Stimulated activated naive B cell treated with anti-CD40 and anti-IgM and Interleukin-4, amounts not matched to agents 10 μg/mL and 1 μg/mL and 100 μg/mL, for 72 hours (primary cell): ENCODE measurements at regions not wholly inside any gene's neighbourhood (a gene's known extent, or its start where the extent isn't known, plus 50 kb on each side); places are given as distances from the start of the nearest gene placed in this dataset.
"Not testable (repeated sequence)": the region's sequence is repeated elsewhere in the genome, so short reads cannot be mapped to it uniquely, and the experiment has no call there.

Experiments used
- ATAC-seq, 2 donors: fragments of 150-1000 bp; cut with Tn5 transposase; replicated peaks; 2 replicates each; pipeline ENCODE4 v1.10.0; 2021; ENCODE audit warnings: moderate library complexity in 1 of 2
- DNase-seq: peaks from one replicate; pipeline ENCODE4 v3.0.0; 2021
- H3K27ac Mint-ChIP-seq: one replicate; pipeline ENCODE4 v1.8.0; 2022; ENCODE audit warnings: mild to moderate bottlenecking, mixed read lengths
- H3K27me3 Mint-ChIP-seq, 2 donors: one replicate each; pipeline ENCODE4 v1.8.0; 2022; ENCODE audit warnings: mixed read lengths in 2 of 2
- H3K36me3 Mint-ChIP-seq, 2 donors: one replicate each; pipeline ENCODE4 v1.8.0; 2022; ENCODE audit warnings: mixed read lengths in 2 of 2, mild to moderate bottlenecking in 1 of 2
- H3K4me1 Mint-ChIP-seq, 2 donors: one replicate each; pipeline ENCODE4 v1.8.0; 2022; ENCODE audit warnings: mixed read lengths in 2 of 2, mild to moderate bottlenecking in 1 of 2
- H3K4me3 Mint-ChIP-seq, 2 donors: one replicate each; pipeline ENCODE4 v1.8.0; 2022; ENCODE audit warnings: mild to moderate bottlenecking in 2 of 2, mixed read lengths in 2 of 2, moderate library complexity in 1 of 2
- H3K9me3 Mint-ChIP-seq, 2 donors: one replicate each; pipeline ENCODE4 v1.8.0; 2022; ENCODE audit warnings: mixed read lengths in 2 of 2, mild to moderate bottlenecking in 1 of 2

- not testable (repeated sequence) for H3K4me1 Mint-ChIP-seq, ATAC-seq, H3K36me3 Mint-ChIP-seq, H3K27ac Mint-ChIP-seq, DNase-seq, H3K27me3 Mint-ChIP-seq, H3K4me3 Mint-ChIP-seq, H3K9me3 Mint-ChIP-seq
Observed at GRCh38 chr14:19305776-19306175, 128.4 kb downstream of the POTEG start.

- ATAC-seq, result peak; percentile 27 to 64
- H3K36me3 Mint-ChIP-seq, H3K4me3 Mint-ChIP-seq, DNase-seq, H3K9me3 Mint-ChIP-seq, H3K27ac Mint-ChIP-seq, H3K27me3 Mint-ChIP-seq, H3K4me1 Mint-ChIP-seq: not testable (repeated sequence)
Observed at GRCh38 chr14:19306405-19306804, 127.7 kb downstream of the POTEG start.

- H3K9me3 Mint-ChIP-seq, DNase-seq, H3K36me3 Mint-ChIP-seq, H3K27me3 Mint-ChIP-seq, ATAC-seq, H3K27ac Mint-ChIP-seq, H3K4me3 Mint-ChIP-seq, H3K4me1 Mint-ChIP-seq: not testable (repeated sequence)
Observed at GRCh38 chr14:19311023-19311422, 123.1 kb downstream of the POTEG start.

GRCh38 chr14:19330678-19331077, 103.5 kb downstream of the POTEG start:
- H3K4me3 Mint-ChIP-seq, H3K27ac Mint-ChIP-seq, DNase-seq, H3K9me3 Mint-ChIP-seq, H3K4me1 Mint-ChIP-seq, H3K36me3 Mint-ChIP-seq, H3K27me3 Mint-ChIP-seq, ATAC-seq: not testable (repeated sequence)

GRCh38 chr14:19337232-19338059, 96.7 kb downstream of the POTEG start:
- not testable (repeated sequence) for H3K27me3 Mint-ChIP-seq, DNase-seq, H3K9me3 Mint-ChIP-seq, H3K36me3 Mint-ChIP-seq, H3K4me1 Mint-ChIP-seq, H3K27ac Mint-ChIP-seq, H3K4me3 Mint-ChIP-seq
- ATAC-seq, result peak in 1 of 2 donors; percentile 90

- not testable (repeated sequence) for H3K4me3 Mint-ChIP-seq
Observed at GRCh38 chr14:19338060-19338372, 96.1 kb downstream of the POTEG start.

DNA sequence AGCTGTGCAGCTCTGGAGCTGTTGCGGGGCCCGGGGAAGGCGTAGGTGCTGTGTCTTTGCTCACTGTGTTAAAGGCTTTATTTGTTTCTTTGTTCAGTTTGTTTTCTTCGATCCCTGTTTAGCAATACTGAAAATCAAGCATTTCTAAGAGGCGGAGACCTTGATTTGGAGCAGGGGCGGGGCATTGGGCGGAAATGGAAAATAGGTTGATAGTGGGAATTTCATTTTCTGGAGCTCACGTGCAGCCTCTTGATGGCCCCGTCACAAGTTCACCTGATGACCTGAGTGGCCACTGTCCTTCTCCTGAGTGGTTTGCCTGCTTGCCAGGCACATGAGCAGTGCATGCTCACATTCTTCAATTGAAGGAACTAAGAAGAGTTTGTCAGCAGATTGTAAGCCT, 93.2 kb downstream of the POTEG start:
- ATAC-seq, DNase-seq, H3K27ac Mint-ChIP-seq, H3K4me3 Mint-ChIP-seq, H3K9me3 Mint-ChIP-seq, H3K4me1 Mint-ChIP-seq, H3K36me3 Mint-ChIP-seq, H3K27me3 Mint-ChIP-seq: not testable (repeated sequence)

More at GRCh38 chr14:19338060-19338372, 96.1 kb downstream of the POTEG start:
- H3K27ac Mint-ChIP-seq, H3K9me3 Mint-ChIP-seq, DNase-seq, ATAC-seq, H3K4me1 Mint-ChIP-seq, H3K27me3 Mint-ChIP-seq, H3K36me3 Mint-ChIP-seq: not testable (repeated sequence)

- H3K4me3 Mint-ChIP-seq, H3K36me3 Mint-ChIP-seq, H3K27ac Mint-ChIP-seq, H3K9me3 Mint-ChIP-seq, H3K27me3 Mint-ChIP-seq, H3K4me1 Mint-ChIP-seq, ATAC-seq, DNase-seq: not testable (repeated sequence)
Observed at GRCh38 chr14:19341627-19342026, 92.5 kb downstream of the POTEG start.

GRCh38 chr14:19344261-19344660, 89.9 kb downstream of the POTEG start:
- H3K36me3 Mint-ChIP-seq, H3K4me1 Mint-ChIP-seq, H3K27me3 Mint-ChIP-seq, H3K4me3 Mint-ChIP-seq, DNase-seq, ATAC-seq, H3K9me3 Mint-ChIP-seq, H3K27ac Mint-ChIP-seq: not testable (repeated sequence)

- H3K4me3 Mint-ChIP-seq, H3K27me3 Mint-ChIP-seq, H3K4me1 Mint-ChIP-seq, H3K27ac Mint-ChIP-seq, H3K36me3 Mint-ChIP-seq, H3K9me3 Mint-ChIP-seq, DNase-seq: not testable (repeated sequence)
- peak; percentile 27 to 61 for ATAC-seq
Observed at GRCh38 chr14:19344689-19345088, 89.5 kb downstream of the POTEG start.

GRCh38 chr14:19345298-19345911, 88.7 kb downstream of the POTEG start:
- H3K4me3 Mint-ChIP-seq, H3K9me3 Mint-ChIP-seq, H3K27ac Mint-ChIP-seq, H3K4me1 Mint-ChIP-seq, ATAC-seq, H3K36me3 Mint-ChIP-seq, H3K27me3 Mint-ChIP-seq, DNase-seq: not testable (repeated sequence)

GRCh38 chr14:19346074-19346480, 88.1 kb downstream of the POTEG start:
- H3K27ac Mint-ChIP-seq, H3K9me3 Mint-ChIP-seq, H3K4me3 Mint-ChIP-seq, H3K4me1 Mint-ChIP-seq, H3K27me3 Mint-ChIP-seq, DNase-seq, H3K36me3 Mint-ChIP-seq: not testable (repeated sequence)
- ATAC-seq, result peak in 1 of 2 donors; percentile 63

DNA sequence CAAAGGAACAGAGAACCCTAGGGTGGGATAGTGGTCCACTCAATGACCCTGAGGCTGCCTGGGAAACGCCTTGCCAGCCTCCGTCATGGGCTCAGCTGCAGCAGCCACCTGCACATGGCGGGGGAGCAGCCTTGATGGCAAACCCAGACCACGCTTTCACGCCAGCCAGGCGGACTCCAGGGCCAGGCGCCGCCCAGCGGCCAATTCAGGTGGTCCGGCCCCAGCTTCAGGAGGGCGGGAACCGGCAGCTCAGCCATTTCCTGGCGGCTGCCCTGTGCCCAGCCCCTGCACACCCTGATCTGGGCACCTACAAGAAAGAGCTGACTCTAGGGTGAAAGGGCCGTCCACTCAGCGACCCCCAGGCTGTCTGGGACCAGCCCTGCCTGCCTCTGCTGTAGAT, 87.5 kb downstream of the POTEG start:
- not testable (repeated sequence) for H3K4me1 Mint-ChIP-seq, H3K4me3 Mint-ChIP-seq, H3K27ac Mint-ChIP-seq, H3K36me3 Mint-ChIP-seq, ATAC-seq, H3K27me3 Mint-ChIP-seq, H3K9me3 Mint-ChIP-seq, DNase-seq

GRCh38 chr14:19347112-19347511, 87.0 kb downstream of the POTEG start:
- not testable (repeated sequence) for H3K4me1 Mint-ChIP-seq, H3K4me3 Mint-ChIP-seq, H3K27me3 Mint-ChIP-seq, DNase-seq, H3K36me3 Mint-ChIP-seq, H3K9me3 Mint-ChIP-seq, H3K27ac Mint-ChIP-seq, ATAC-seq
